Spleen (tissue), 3 donors: ENCODE measurements at regions not wholly inside any gene's neighbourhood (a gene's known extent, or its start where the extent isn't known, plus 50 kb on each side); places are given as distances from the start of the nearest gene placed in this dataset.
"Not testable (repeated sequence)": the region's sequence is repeated elsewhere in the genome, so short reads cannot be mapped to it uniquely, and the experiment has no call there.

Source experiments
- POLR2A ChIP-seq, 3 donors: fragments of 450-650 bp; IDR thresholded peaks; one replicate each; pipeline ENCODE4 v1.5.1; 2017; ENCODE audit warnings: antibody characterized with exemption in 3 of 3, mild to moderate bottlenecking in 1 of 3
- POLR2AphosphoS5 ChIP-seq, 3 donors: sonication (generic); formaldehyde crosslinking; IDR thresholded peaks; one replicate each; pipeline ENCODE4 v1.5.1; 2017; ENCODE audit warnings: antibody characterized with exemption in 3 of 3

DNA sequence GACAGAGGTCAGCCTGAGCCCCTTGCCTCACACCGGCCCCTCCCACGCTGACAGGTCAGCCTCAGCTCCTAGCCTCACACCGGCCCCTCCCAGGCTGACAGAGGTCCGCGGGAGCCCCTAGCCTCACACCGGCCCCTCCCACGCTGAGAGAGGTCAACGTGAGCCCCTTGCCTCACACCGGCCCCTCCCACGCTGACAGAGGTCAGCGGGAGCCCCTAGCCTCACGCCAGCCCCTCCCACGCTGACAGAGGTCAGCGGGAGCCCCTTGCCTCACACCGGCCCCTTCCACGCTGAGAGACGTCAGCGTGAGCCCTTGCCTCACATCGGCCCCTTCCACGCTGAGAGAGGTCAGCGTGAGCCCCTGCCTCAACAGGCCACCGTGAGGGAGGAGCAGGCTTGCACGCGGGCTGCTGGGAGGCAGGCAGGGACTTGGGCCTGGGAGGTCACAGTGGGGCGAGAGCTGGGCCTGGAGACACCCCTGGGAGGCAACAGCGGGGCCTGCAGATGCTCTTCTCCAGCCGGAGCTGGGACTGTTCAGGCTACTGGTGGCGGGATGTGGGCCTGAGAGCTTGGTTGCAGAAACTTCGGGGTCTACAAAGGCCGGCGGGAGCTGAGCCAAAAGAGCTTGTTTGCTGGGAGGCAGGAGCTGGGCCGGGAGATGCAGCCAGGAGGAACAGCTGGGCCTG lies 356.4 kb downstream of the ZNF37A start:
- TF ChIP-seq POLR2AphosphoS5, POLR2A (IDR thresholded peaks at IDR 0.05): not testable (repeated sequence)
